IMR-90 (cell line): ENCODE measurements at regions not wholly inside any gene's neighbourhood (a gene's known extent, or its start where the extent isn't known, plus 50 kb on each side); places are given as distances from the start of the nearest gene placed in this dataset.

Source experiments
- ATAC-seq: fragments of 200-7000 bp; cut with Tn5 transposase; 2 replicates; pipeline ENCODE4 v1.9.1; 2020; ENCODE audit warnings: low read depth, mild to moderate bottlenecking, moderate library complexity
- BruUV-seq: library from RNA; stranded (reverse); fragments of 400-500 nt; replicated peaks from 2 replicates; lab custom pipeline; 2021; lab: Mats Ljungman, UMichigan
- CTCF ChIA-PET: fragments of 300-600 bp; formaldehyde crosslinking; extraction: SDS; loops from one replicate; lab custom pipeline; 2021; ENCODE audit warnings: antibody characterized with exemption; lab: Yijun Ruan, JAX
- POLR2A ChIA-PET: fragments of 300-600 bp; sonication (Branson Sonifier 250); formaldehyde crosslinking; loops from one replicate; lab custom pipeline; 2022; ENCODE audit warnings: antibody characterized with exemption; ENCODE audit not compliant: unreplicated experiment; lab: Charles Lee
- DNase-seq: peaks from one replicate; pipeline ENCODE4 v3.0.0; 2013
- H2AFZ ChIP-seq: replicated peaks from 2 replicates; pipeline ENCODE3; 2013; ENCODE audit warnings: low read length, mild to moderate bottlenecking; ENCODE audit not compliant: poor library complexity
- H2AK5ac ChIP-seq: 2 replicates; pipeline ENCODE4 v1.6.1; 2013; ENCODE audit warnings: low read depth, low read length, inconsistent platforms
- H2AK9ac ChIP-seq: replicated peaks from 2 replicates; pipeline ENCODE3; 2013; ENCODE audit warnings: mild to moderate bottlenecking, low read depth, low read length, moderate library complexity; ENCODE audit not compliant: poor library complexity
- H2BK120ac ChIP-seq: 2 replicates; pipeline ENCODE4 v1.6.1; 2013; ENCODE audit warnings: low read depth, low read length, inconsistent platforms
- H2BK15ac ChIP-seq: 3 replicates; pipeline ENCODE4 v1.6.1; 2013; ENCODE audit warnings: low read depth, low read length, inconsistent platforms
- H2BK20ac ChIP-seq: 2 replicates; pipeline ENCODE4 v1.6.1; 2013; ENCODE audit warnings: low read depth, mild to moderate bottlenecking, inconsistent platforms, low read length, moderate library complexity
- H2BK5ac ChIP-seq: 2 replicates; pipeline ENCODE4 v1.6.1; 2013; ENCODE audit warnings: mild to moderate bottlenecking, low read depth, low read length, inconsistent platforms; ENCODE audit not compliant: poor library complexity, severe bottlenecking
- H3K14ac ChIP-seq: replicated peaks from 2 replicates; pipeline ENCODE4 v1.6.1; 2013; ENCODE audit warnings: low read depth, low read length, inconsistent platforms
- H3K18ac ChIP-seq: 2 replicates; pipeline ENCODE4 v1.6.1; 2013; ENCODE audit warnings: low read depth, low read length, control low read depth
- H3K23ac ChIP-seq: 2 replicates; pipeline ENCODE4 v1.6.1; 2013; ENCODE audit warnings: low read depth, low read length, inconsistent platforms
- H3K27ac ChIP-seq: 2 replicates; pipeline ENCODE4 v1.5.1; 2013; ENCODE audit warnings: mild to moderate bottlenecking, control low read depth, low read length; ENCODE audit not compliant: insufficient read depth
- H3K27me3 ChIP-seq: 2 replicates; pipeline ENCODE4 v1.6.1; 2013; ENCODE audit warnings: low read length; ENCODE audit not compliant: control insufficient read depth, insufficient read depth
- H3K36me3 ChIP-seq: 2 replicates; pipeline ENCODE4 v1.6.1; 2013; ENCODE audit warnings: low read length, mixed read lengths; ENCODE audit not compliant: control insufficient read depth, insufficient read depth
- H3K4ac ChIP-seq: 2 replicates; pipeline ENCODE4 v1.6.1; 2013; ENCODE audit warnings: low read depth, low read length, inconsistent platforms
- H3K4me1 ChIP-seq: 2 replicates; pipeline ENCODE4 v1.6.1; 2013; ENCODE audit warnings: low read length, mixed read lengths; ENCODE audit not compliant: control insufficient read depth, insufficient read depth
- H3K4me2 ChIP-seq: 2 replicates; pipeline ENCODE4 v1.6.1; 2013; ENCODE audit warnings: low read depth, mild to moderate bottlenecking, control low read depth, low read length, moderate library complexity
- H3K4me3 ChIP-seq: 2 replicates; pipeline ENCODE4 v1.5.1; 2013; ENCODE audit warnings: low read depth, mild to moderate bottlenecking, control low read depth, low read length, moderate library complexity; ENCODE audit not compliant: insufficient read depth
- H3K56ac ChIP-seq: 2 replicates; pipeline ENCODE4 v1.6.1; 2013; ENCODE audit warnings: low read length, inconsistent platforms; ENCODE audit not compliant: insufficient read depth; ENCODE audit errors: extremely low read depth
- H3K79me1 ChIP-seq, 2 experiments: 2 replicates each; pipeline ENCODE4 v1.6.1; 2013; ENCODE audit warnings: low read length in 2 of 2, inconsistent platforms in 1 of 2, low read depth in 1 of 2
- H3K9ac ChIP-seq: 2 replicates; pipeline ENCODE4 v1.6.1; 2013; ENCODE audit warnings: low read depth, low read length, control low read depth
- H3K9me1 ChIP-seq: 2 replicates; pipeline ENCODE4 v1.6.1; 2013; ENCODE audit warnings: low read length, inconsistent platforms; ENCODE audit not compliant: insufficient read depth
- H3K9me3 ChIP-seq: 2 replicates; pipeline ENCODE4 v1.6.1; 2013; ENCODE audit warnings: low read length; ENCODE audit not compliant: control insufficient read depth, insufficient read depth
- H4K20me1 ChIP-seq: 2 replicates; pipeline ENCODE4 v1.6.1; 2013; ENCODE audit warnings: low read length, inconsistent platforms; ENCODE audit not compliant: insufficient read depth
- H4K5ac ChIP-seq: 2 replicates; pipeline ENCODE4 v1.6.1; 2013; ENCODE audit warnings: mild to moderate bottlenecking, low read depth, low read length, control low read depth
- H4K8ac ChIP-seq, 2 experiments: 2 replicates each; pipeline ENCODE4 v1.6.1; 2013; ENCODE audit warnings: low read depth in 2 of 2, low read length in 2 of 2, control low read depth in 1 of 2, inconsistent platforms in 1 of 2
- H4K91ac ChIP-seq: 2 replicates; pipeline ENCODE4 v1.6.1; 2013; ENCODE audit warnings: low read depth, low read length, inconsistent platforms; ENCODE audit not compliant: insufficient read depth
- MAFK ChIP-seq: IDR thresholded peaks from 2 replicates; pipeline ENCODE4 v1.6.1; 2012; ENCODE audit warnings: low read depth, low read length, improper control_type of control experiment
- MXI1 ChIP-seq: IDR thresholded peaks from 2 replicates; pipeline ENCODE4 v1.6.1; 2012; ENCODE audit warnings: low read depth, mild to moderate bottlenecking, low read length, moderate library complexity, borderline replicate concordance
- NFE2L2 ChIP-seq: fragments of 150-350 bp; IDR thresholded peaks from 2 replicates; pipeline ENCODE4 v1.6.1; 2016; ENCODE audit warnings: low read depth, mild to moderate bottlenecking, low read length
- POLR2A ChIP-seq: IDR thresholded peaks from 2 replicates; pipeline ENCODE4 v1.6.1; 2012; ENCODE audit warnings: mild to moderate bottlenecking, low read depth, low read length
- SMC3 ChIP-seq: fragments of 150-350 bp; IDR thresholded peaks from 2 replicates; pipeline ENCODE4 v1.6.1; 2016; ENCODE audit warnings: low read depth, mild to moderate bottlenecking, antibody characterized with exemption, low read length, moderate library complexity
- WGBS, 2 experiments: methylation state at CpG; one replicate each; pipeline versions ENCODE4 v1.1.5 to v1.1.7; 2013; ENCODE audit warnings: missing lambda C conversion rate in 2 of 2; ENCODE audit not compliant: insufficient read length in 1 of 2; ENCODE audit errors: extremely low coverage in 2 of 2; 5-methylcytosine and 5-hydroxymethylcytosine counted together
- dilution Hi-C: fragments of 300-500 bp; cut with HindIII; formaldehyde crosslinking; loops from one replicate; pipeline ENCODE4 v1.14.3; 2018; ENCODE audit warnings: low sequenced_read_pairs; ENCODE audit not compliant: unreplicated experiment
- in situ Hi-C: fragments of 300-500 bp; cut with MboI; formaldehyde crosslinking; loops from 3 replicates; pipeline ENCODE4 v1.14.3; 2019; ENCODE audit warnings: low sequenced_read_pairs, inconsistent platforms, mixed read lengths
- intact Hi-C: fragments of 100-400 bp; cut with micrococcal nuclease; formaldehyde crosslinking; loops from 2 replicates; pipeline ENCODE4 v1.10.0; 2022
- TF ChIP-seq, protein P1 (sequence below): fragments of 150-350 bp; IDR thresholded peaks from 2 replicates; pipeline ENCODE4 v1.6.1; 2017; ENCODE audit warnings: mild to moderate bottlenecking, antibody characterized with exemption, low read length, low read depth

DNA sequence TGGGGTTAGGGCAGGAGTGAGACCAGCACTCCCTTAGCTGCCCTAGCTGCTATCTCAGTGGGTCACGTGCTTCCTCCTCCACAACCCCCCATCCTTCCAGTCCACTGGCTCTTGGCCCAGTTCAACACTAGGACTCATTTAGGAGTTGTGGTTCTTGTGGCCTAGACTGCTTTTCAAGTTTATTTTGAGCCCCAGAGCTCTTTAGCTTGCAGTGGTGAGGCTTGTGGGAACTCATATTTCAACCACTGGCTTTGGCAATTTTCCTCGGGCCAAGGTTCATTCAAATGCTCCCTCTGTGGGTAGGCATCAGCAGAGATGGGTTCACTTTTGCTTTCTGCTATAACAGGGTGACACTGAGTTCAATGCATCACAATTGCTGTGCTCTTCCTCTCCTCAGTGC is 436.2 kb upstream of the SLITRK5 start:
- POLR2A ChIA-PET = no interaction called here
- no peaks in the 10 kb centered on the region for H3K79me1 ChIP-seq
- no peaks in the 10 kb centered on the region for H3K36me3 ChIP-seq
- H3K4me1 ChIP-seq = no peaks in the 10 kb centered on the region
- no peak overlapping the region for H3K4me3 ChIP-seq
- H2AK9ac ChIP-seq = no peak overlapping the region
- H2AK5ac ChIP-seq = no peak overlapping the region
- no peak overlapping the region for H3K18ac ChIP-seq
- no peak; the same call in none of the 2 replicates for ATAC-seq
- CTCF ChIA-PET = no interaction called here
- no CpG with 5 or more reads among the region's 2 CpGs for WGBS, 2 experiments
- in situ Hi-C loops = no loop called here
- H2BK20ac ChIP-seq = no peak overlapping the region
- no peaks in the 10 kb centered on the region for H3K27me3 ChIP-seq
- intact Hi-C loops = no loop called here
- no peak overlapping the region for H3K9ac ChIP-seq
- no peak overlapping the region for H2AFZ ChIP-seq
- no TSS peak for BruUV-seq
- no peak overlapping the region for H4K8ac ChIP-seq
- H3K4ac ChIP-seq = no peak overlapping the region
- TF ChIP-seq MXI1 (no peak), SMC3 (no peak), MAFK (no peak), NFE2L2 (no peak), POLR2A (no peak)
- TF ChIP-seq, protein P1, sequence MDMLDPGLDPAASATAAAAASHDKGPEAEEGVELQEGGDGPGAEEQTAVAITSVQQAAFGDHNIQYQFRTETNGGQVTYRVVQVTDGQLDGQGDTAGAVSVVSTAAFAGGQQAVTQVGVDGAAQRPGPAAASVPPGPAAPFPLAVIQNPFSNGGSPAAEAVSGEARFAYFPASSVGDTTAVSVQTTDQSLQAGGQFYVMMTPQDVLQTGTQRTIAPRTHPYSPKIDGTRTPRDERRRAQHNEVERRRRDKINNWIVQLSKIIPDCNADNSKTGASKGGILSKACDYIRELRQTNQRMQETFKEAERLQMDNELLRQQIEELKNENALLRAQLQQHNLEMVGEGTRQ = no peak
- no peak overlapping the region for H3K23ac ChIP-seq
- 0 out of 2 replicates have a peak, but pooled peaks cover 5% of the 10 kb centered on the region for H3K9me1 ChIP-seq
- H4K91ac ChIP-seq = no peak overlapping the region
- H4K5ac ChIP-seq = no peak overlapping the region
- H2BK120ac ChIP-seq = no peak overlapping the region
- peak; percentile 64 for DNase-seq
- H3K56ac ChIP-seq = no peak overlapping the region
- no peak overlapping the region for H2BK5ac ChIP-seq
- no peak overlapping the region for H3K14ac ChIP-seq
- H3K4me2 ChIP-seq = no peak overlapping the region
- dilution Hi-C loops = no loop called here
- no peak overlapping the region for H3K27ac ChIP-seq
- no peak overlapping the region for H2BK15ac ChIP-seq
- no peaks in the 10 kb centered on the region for H3K9me3 ChIP-seq
- H4K20me1 ChIP-seq = no peaks in the 10 kb centered on the region
